Right atrium auricular region (tissue), 2 donors: ENCODE measurements at regions not wholly inside any gene's neighbourhood (a gene's known extent, or its start where the extent isn't known, plus 50 kb on each side); places are given as distances from the start of the nearest gene placed in this dataset.

Experiments used
- DNase-seq: peaks from one replicate; pipeline ENCODE4 v3.0.0-alpha.2; 2019; ENCODE audit warnings: low spot score
- H3K27ac ChIP-seq, 2 donors: fragments of 200-600 bp; sonication (generic); 1 replicate in 1 of 2; 2 replicates in 1 of 2; pipeline ENCODE4 v1.5.1; 2016 to 2019
- H3K27me3 ChIP-seq, 2 donors: fragments of 200-600 bp; sonication (generic); one replicate each; pipeline versions ENCODE4 v1.5.1 to v1.6.0; 2017 to 2019
- H3K36me3 ChIP-seq: fragments of 200-600 bp; sonication (generic); one replicate; pipeline ENCODE4 v1.5.1; 2016
- H3K4me1 ChIP-seq, 2 donors: fragments of 200-600 bp; sonication (generic); one replicate each; pipeline versions ENCODE4 v1.5.1 to v1.6.0; 2017 to 2019
- H3K4me3 ChIP-seq, 2 donors: fragments of 200-600 bp; sonication (generic); 1 replicate in 1 of 2; 2 replicates in 1 of 2; pipeline ENCODE4 v1.5.1; 2017 to 2019; ENCODE audit warnings: mild to moderate bottlenecking in 1 of 2, moderate library complexity in 1 of 2
- H3K9me3 ChIP-seq, 2 donors: fragments of 200-600 bp; sonication (generic); one replicate each; pipeline ENCODE4 v1.5.1; 2019
- CTCF ChIP-seq, 2 donors: fragments of 200-600 bp; sonication (generic); IDR thresholded peaks; one replicate each; pipeline ENCODE4 v1.5.1; 2019; ENCODE audit warnings: antibody characterized with exemption in 2 of 2

GRCh38 chr1:95408507-95409136 is 174.6 kb downstream of the RWDD3 start:
- Histone ChIP-seq H3K4me1 (no peaks in the 10 kb centered on the region), H3K36me3 (no peaks in the 10 kb centered on the region), H3K27me3 (no peaks in the 10 kb centered on the region), H3K27ac (no peak overlapping the region), H3K4me3 (no peak overlapping the region), H3K9me3 (peaks cover 0 to 4% of the 10 kb centered on the region in 2 donors)
- DNase-seq, result no peak
- TF ChIP-seq CTCF (IDR thresholded peaks at IDR 0.05), result no peak

GRCh38 chr1:95409276-95409675 is 175.3 kb downstream of the RWDD3 start:
- Histone ChIP-seq H3K27ac (no peak overlapping the region), H3K4me3 (no peak overlapping the region), H3K4me1 (no peaks in the 10 kb centered on the region), H3K9me3 (no peaks in the 10 kb centered on the region), H3K36me3 (no peaks in the 10 kb centered on the region), H3K27me3 (no peaks in the 10 kb centered on the region)
- TF ChIP-seq CTCF (IDR thresholded peaks at IDR 0.05), result no peak
- DNase-seq, result no peak

- Histone ChIP-seq H3K27ac (no peak overlapping the region), H3K4me3 (no peak overlapping the region), H3K4me1 (no peaks in the 10 kb centered on the region), H3K36me3 (no peaks in the 10 kb centered on the region), H3K9me3 (no peaks in the 10 kb centered on the region), H3K27me3 (no peaks in the 10 kb centered on the region)
- TF ChIP-seq CTCF (IDR thresholded peaks at IDR 0.05), result no peak
- DNase-seq, result no peak
Measured at GRCh38 chr1:95409901-95410300, 175.9 kb downstream of the RWDD3 start.

GRCh38 chr1:95415146-95415545 is 181.1 kb downstream of the RWDD3 start:
- DNase-seq, result no peak
- H3K9me3 ChIP-seq, result no peaks in the 10 kb centered on the region
- TF ChIP-seq CTCF (IDR thresholded peaks at IDR 0.05), result no peak
- no peak overlapping the region for H3K4me3 ChIP-seq
- no peak overlapping the region for H3K27ac ChIP-seq
- H3K4me1 ChIP-seq, result no peaks in the 10 kb centered on the region
- no peaks in the 10 kb centered on the region for H3K36me3 ChIP-seq
- no peaks in the 10 kb centered on the region for H3K27me3 ChIP-seq

- no peaks in the 10 kb centered on the region for H3K27me3 ChIP-seq
- no peak overlapping the region for H3K4me3 ChIP-seq
- H3K9me3 ChIP-seq, result no peaks in the 10 kb centered on the region
- no peak overlapping the region for H3K27ac ChIP-seq
- H3K4me1 ChIP-seq, result no peaks in the 10 kb centered on the region
- TF ChIP-seq CTCF (IDR thresholded peaks at IDR 0.05), result no peak
- no peak for DNase-seq
- H3K36me3 ChIP-seq, result no peaks in the 10 kb centered on the region
Measured at GRCh38 chr1:95426772-95427171, 192.8 kb downstream of the RWDD3 start.

- Histone ChIP-seq H3K27me3 (no peaks in the 10 kb centered on the region), H3K4me3 (no peak overlapping the region), H3K4me1 (no peaks in the 10 kb centered on the region), H3K9me3 (no peaks in the 10 kb centered on the region), H3K27ac (no peak overlapping the region), H3K36me3 (no peaks in the 10 kb centered on the region)
- no peak for DNase-seq
- TF ChIP-seq CTCF (IDR thresholded peaks at IDR 0.05), result no peak
Measured at GRCh38 chr1:95427525-95427924, 193.5 kb downstream of the RWDD3 start.
